NCI-H748 (cell line): ENCODE measurements at regions not wholly inside any gene's neighbourhood (a gene's known extent, or its start where the extent isn't known, plus 50 kb on each side); places are given as distances from the start of the nearest gene placed in this dataset.
A peak's percentile ranks its signal among the peaks of the same experiment; 100 is the strongest.

Experiments used
- DNase-seq: peaks from one replicate; lab custom pipeline; 2025; ENCODE audit not compliant: unreplicated experiment; lab: John Stamatoyannopoulos, UW

GRCh38 chr11:129590030-129590752 lies 214.5 kb downstream of the BARX2 start:
- DNase-seq, result no peak

GRCh38 chr11:129590753-129591475 lies 215.3 kb downstream of the BARX2 start:
- no peak for DNase-seq

GRCh38 chr11:129591527-129591926 lies 215.9 kb downstream of the BARX2 start:
- no peak for DNase-seq

- no peak for DNase-seq
These were observed 216.5 kb downstream of the BARX2 start for GRCh38 chr11:129592191-129592590.

- DNase-seq, result peak; percentile 71
These were observed 217.4 kb downstream of the BARX2 start for GRCh38 chr11:129593098-129593497.

- DNase-seq, result peak; percentile 7
These were observed 219.7 kb downstream of the BARX2 start for GRCh38 chr11:129595038-129595962.

- DNase-seq, result no peak
These were observed 219.3 kb upstream of the TMEM45B start for GRCh38 chr11:129596351-129596750.

- no peak for DNase-seq
These were observed 217.3 kb upstream of the TMEM45B start for GRCh38 chr11:129598378-129598777.

GRCh38 chr11:129605815-129606214 lies 209.8 kb upstream of the TMEM45B start:
- peak; percentile 48 for DNase-seq

- DNase-seq, result no peak
These were observed 206.9 kb upstream of the TMEM45B start for GRCh38 chr11:129608711-129609110.

- no peak for DNase-seq
These were observed 205.5 kb upstream of the TMEM45B start for GRCh38 chr11:129610125-129610524.

GRCh38 chr11:129610545-129610944 lies 205.1 kb upstream of the TMEM45B start:
- no peak for DNase-seq

GRCh38 chr11:129611661-129612446 lies 203.8 kb upstream of the TMEM45B start:
- DNase-seq, result peak; percentile 34

- peak; percentile 27 for DNase-seq
These were observed 203.1 kb upstream of the TMEM45B start for GRCh38 chr11:129612447-129612961.

- no peak for DNase-seq
These were observed 202.6 kb upstream of the TMEM45B start for GRCh38 chr11:129613071-129613470.

- no peak for DNase-seq
These were observed 201.2 kb upstream of the TMEM45B start for GRCh38 chr11:129614256-129614944.

GRCh38 chr11:129618046-129618569 lies 197.5 kb upstream of the TMEM45B start:
- DNase-seq, result no peak

GRCh38 chr11:129620237-129621104 lies 195.2 kb upstream of the TMEM45B start:
- peak; percentile 44 for DNase-seq

- peak; percentile 78 for DNase-seq
These were observed 189.7 kb upstream of the TMEM45B start for GRCh38 chr11:129625930-129626329.
